Psoas muscle (tissue), 7 donors: ENCODE measurements at regions not wholly inside any gene's neighbourhood (a gene's known extent, or its start where the extent isn't known, plus 50 kb on each side); places are given as distances from the start of the nearest gene placed in this dataset.

Experiments
- ATAC-seq, 4 donors: fragments of 200-7000 bp; cut with Tn5 transposase; one replicate each; pipeline ENCODE4 v1.9.1; 2020; ENCODE audit warnings: moderate library complexity in 3 of 4, mild to moderate bottlenecking in 2 of 4
- DNase-seq, 2 donors: peaks; one replicate each; pipeline ENCODE4 v3.0.0-alpha.2; 2020
- H3K27ac ChIP-seq: fragments of 200-600 bp; one replicate; pipeline ENCODE4 v1.8.0; 2022
- H3K27me3 ChIP-seq, 3 donors: fragments of 200-600 bp in 1 of 3; one replicate each; pipeline versions ENCODE4 v1.6.1 to v1.8.0; 2013 to 2022; ENCODE audit warnings: low read length in 2 of 3, mild to moderate bottlenecking in 2 of 3, moderate library complexity in 1 of 3; ENCODE audit not compliant: insufficient read depth in 3 of 3
- H3K36me3 ChIP-seq, 2 donors: fragments of 200-600 bp in 1 of 2; one replicate each; pipeline versions ENCODE4 v1.6.1 to v1.8.0; 2013 to 2022; ENCODE audit warnings: low read depth in 1 of 2, mild to moderate bottlenecking in 1 of 2, moderate library complexity in 1 of 2; ENCODE audit not compliant: insufficient read depth in 1 of 2
- H3K4me1 ChIP-seq: fragments of 200-600 bp; one replicate; pipeline ENCODE4 v1.8.0; 2022
- H3K4me3 ChIP-seq: fragments of 200-600 bp; one replicate; pipeline ENCODE4 v1.8.0; 2022; ENCODE audit warnings: mild to moderate bottlenecking
- H3K9me3 ChIP-seq: fragments of 200-600 bp; one replicate; pipeline ENCODE4 v1.8.0; 2022
- WGBS, 3 donors: extraction: QIAGEN DNeasy Blood & Tissue Kit; methylation state at CpG; one replicate each; pipeline versions ENCODE4 v1.1.6 to v1.1.7; 2013; 5-methylcytosine and 5-hydroxymethylcytosine counted together
- intact Hi-C, 2 donors: fragments of 100-400 bp; cut with DNase I; formaldehyde crosslinking; loops; one replicate each; pipeline versions ENCODE4 v1.11.0 to v1.14.2; 2022
- TF ChIP-seq, protein P1 (sequence below): fragments of 200-600 bp; IDR thresholded peaks from one replicate; pipeline ENCODE4 v1.8.0; 2022; ENCODE audit warnings: antibody characterized with exemption
- donor health status: healthy with polysubstance abuse.
- donor health status: DM: no; HTN: no; CAD: no; lungs with moderate emphysema.
- donor health status: Bipolar disorder and iron deficiency.
- donor health status: healthy.
- donor health status: DM: yes; HTN: yes; CAD: no.
- donor health status: DM: no; HTN: no; CAD: no.
- donor health status: DM: yes; HTN: yes; CAD: no.

DNA sequence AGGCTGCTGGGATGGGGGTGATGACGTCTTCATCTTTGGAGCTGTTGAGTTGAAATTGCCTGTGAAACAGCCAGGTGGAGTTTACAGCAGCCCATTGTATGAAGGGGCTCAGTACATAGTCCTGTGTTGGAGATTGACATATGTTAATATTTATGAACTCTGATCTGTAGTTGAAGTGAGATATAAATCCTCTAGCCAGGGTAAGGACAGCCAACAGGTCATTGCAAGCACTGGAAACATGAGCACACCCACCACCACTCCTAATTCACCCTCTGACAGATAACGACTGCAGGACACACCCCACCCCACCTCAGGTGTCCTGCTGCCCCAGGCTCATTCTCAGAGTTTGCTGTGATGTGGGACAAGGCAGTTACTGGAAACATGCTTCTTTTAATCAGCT, 112.4 kb upstream of the TRIB2 start:
- WGBS, 3 donors, result 65 to 82% (median 81%) methylated on average over 2 of the region's 2 CpGs
- TF ChIP-seq, protein P1, sequence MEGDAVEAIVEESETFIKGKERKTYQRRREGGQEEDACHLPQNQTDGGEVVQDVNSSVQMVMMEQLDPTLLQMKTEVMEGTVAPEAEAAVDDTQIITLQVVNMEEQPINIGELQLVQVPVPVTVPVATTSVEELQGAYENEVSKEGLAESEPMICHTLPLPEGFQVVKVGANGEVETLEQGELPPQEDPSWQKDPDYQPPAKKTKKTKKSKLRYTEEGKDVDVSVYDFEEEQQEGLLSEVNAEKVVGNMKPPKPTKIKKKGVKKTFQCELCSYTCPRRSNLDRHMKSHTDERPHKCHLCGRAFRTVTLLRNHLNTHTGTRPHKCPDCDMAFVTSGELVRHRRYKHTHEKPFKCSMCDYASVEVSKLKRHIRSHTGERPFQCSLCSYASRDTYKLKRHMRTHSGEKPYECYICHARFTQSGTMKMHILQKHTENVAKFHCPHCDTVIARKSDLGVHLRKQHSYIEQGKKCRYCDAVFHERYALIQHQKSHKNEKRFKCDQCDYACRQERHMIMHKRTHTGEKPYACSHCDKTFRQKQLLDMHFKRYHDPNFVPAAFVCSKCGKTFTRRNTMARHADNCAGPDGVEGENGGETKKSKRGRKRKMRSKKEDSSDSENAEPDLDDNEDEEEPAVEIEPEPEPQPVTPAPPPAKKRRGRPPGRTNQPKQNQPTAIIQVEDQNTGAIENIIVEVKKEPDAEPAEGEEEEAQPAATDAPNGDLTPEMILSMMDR, result no peak
- intact Hi-C loops, result no loop called here
- Histone ChIP-seq H3K4me3 (no peak overlapping the region), H3K36me3 (no peaks in the 10 kb centered on the region), H3K27me3 (no peaks in the 10 kb centered on the region), H3K4me1 (no peaks in the 10 kb centered on the region), H3K9me3 (no peaks in the 10 kb centered on the region), H3K27ac (no peak overlapping the region)
- DNase-seq (no peak), ATAC-seq (no peak)

DNA sequence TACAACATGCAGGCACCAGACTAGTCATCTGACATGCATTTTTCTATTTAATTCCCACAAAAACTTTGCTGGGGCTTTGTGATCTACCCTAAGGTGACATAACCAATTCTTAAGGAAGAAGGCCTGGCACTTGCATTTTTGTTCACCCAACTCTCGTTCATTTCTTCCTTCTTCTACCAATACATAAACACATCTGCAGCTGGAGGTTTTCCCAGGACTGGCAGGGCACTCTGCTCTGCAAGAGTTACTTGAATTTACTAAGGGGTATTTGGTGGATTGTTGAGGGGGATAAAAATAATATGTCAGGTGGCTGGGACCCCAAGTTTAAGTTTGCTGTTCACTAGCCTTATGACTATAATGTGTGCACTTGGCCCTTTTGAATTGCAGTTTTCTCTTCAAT, 111.4 kb upstream of the TRIB2 start:
- TF ChIP-seq, protein P1, result no peak
- H3K4me3 ChIP-seq, result no peak overlapping the region
- H3K36me3 ChIP-seq, result no peaks in the 10 kb centered on the region
- ATAC-seq, result no peak
- no peaks in the 10 kb centered on the region for H3K4me1 ChIP-seq
- no peak for DNase-seq
- no peaks in the 10 kb centered on the region for H3K9me3 ChIP-seq
- no peak overlapping the region for H3K27ac ChIP-seq
- WGBS, 3 donors, result 47 to 82% (median 75%) methylated on average over 1 of the region's 1 CpG
- H3K27me3 ChIP-seq, result no peaks in the 10 kb centered on the region
- intact Hi-C loops, result no loop called here

DNA sequence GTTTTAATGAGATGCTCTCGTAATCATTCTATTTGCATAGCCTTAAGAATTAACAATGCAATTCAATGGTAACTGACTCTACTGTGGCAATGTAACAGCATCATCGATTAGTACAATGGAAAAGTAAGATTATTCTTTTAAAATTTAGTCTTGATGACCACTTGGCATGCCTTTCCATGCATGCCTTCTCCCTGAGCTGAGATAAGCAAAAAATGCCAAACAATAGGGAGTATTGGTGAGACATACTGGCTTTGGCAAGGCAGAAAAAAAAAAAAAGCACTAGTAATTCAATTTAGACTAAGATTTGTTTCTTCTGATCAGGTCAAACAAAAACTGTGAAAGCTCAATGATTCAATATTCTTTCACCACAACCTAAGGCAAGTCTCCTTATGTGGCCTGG, 110.8 kb upstream of the TRIB2 start:
- Histone ChIP-seq H3K36me3 (no peaks in the 10 kb centered on the region), H3K27ac (no peak overlapping the region), H3K27me3 (no peaks in the 10 kb centered on the region), H3K9me3 (no peaks in the 10 kb centered on the region), H3K4me1 (no peaks in the 10 kb centered on the region), H3K4me3 (no peak overlapping the region)
- ATAC-seq (no peak), DNase-seq (no peak)
- intact Hi-C loops, result no loop called here
- TF ChIP-seq, protein P1, result no peak
- WGBS, 3 donors, result 90 to 93% (median 93%) methylated on average over 2 of the region's 2 CpGs

- no peak for ATAC-seq
- no peak overlapping the region for H3K4me3 ChIP-seq
- whole genome bisulfite sequencing, 3 donors, result 18 to 30% (median 23%) methylated on average over 5 of the region's 5 CpGs
- no peaks in the 10 kb centered on the region for H3K27me3 ChIP-seq
- H3K36me3 ChIP-seq, result no peaks in the 10 kb centered on the region
- H3K27ac ChIP-seq, result no peak overlapping the region
- no peak for DNase-seq
- intact Hi-C loops, result no loop called here
- H3K4me1 ChIP-seq, result no peaks in the 10 kb centered on the region
- no peaks in the 10 kb centered on the region for H3K9me3 ChIP-seq
- TF ChIP-seq, protein P1, result no peak
Observed at GRCh38 chr2:12606472-12607000, 110.2 kb upstream of the TRIB2 start.

DNA sequence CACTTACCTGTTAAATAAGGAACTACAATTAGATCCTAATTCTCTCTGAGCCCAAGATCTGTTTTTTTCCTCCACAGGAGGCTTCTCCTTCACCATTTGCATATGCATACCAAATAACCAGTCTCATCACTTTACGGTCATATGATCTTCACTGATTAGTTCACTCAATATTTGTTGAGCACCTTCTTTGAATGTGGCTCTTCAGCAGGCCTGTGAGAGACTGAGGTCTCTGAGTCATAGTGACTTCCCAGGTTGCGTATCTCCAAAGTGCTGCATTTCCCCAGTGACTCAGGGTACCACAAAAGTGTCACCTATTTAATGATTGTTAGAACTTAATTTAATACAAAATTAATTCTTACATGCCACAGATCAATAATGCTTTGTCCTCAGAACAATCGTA, 108.8 kb upstream of the TRIB2 start:
- no peaks in the 10 kb centered on the region for H3K9me3 ChIP-seq
- H3K4me3 ChIP-seq, result no peak overlapping the region
- DNase-seq (no peak), ATAC-seq (no peak)
- H3K4me1 ChIP-seq, result no peaks in the 10 kb centered on the region
- WGBS, 3 donors, result 96 to 98% (median 97%) methylated on average over 3 of the region's 3 CpGs
- TF ChIP-seq, protein P1, result no peak
- H3K27ac ChIP-seq, result no peak overlapping the region
- intact Hi-C loops, result no loop called here
- no peaks in the 10 kb centered on the region for H3K36me3 ChIP-seq
- H3K27me3 ChIP-seq, result no peaks in the 10 kb centered on the region
